GM10266 (cell line): ENCODE measurements at regions not wholly inside any gene's neighbourhood (a gene's known extent, or its start where the extent isn't known, plus 50 kb on each side); places are given as distances from the start of the nearest gene placed in this dataset.
"Not testable (repeated sequence)": the region's sequence is repeated elsewhere in the genome, so short reads cannot be mapped to it uniquely, and the experiment has no call there.

Experiments used
- DNase-seq: peaks from one replicate; pipeline ENCODE4 v3.0.0; 2012; ENCODE audit errors: extremely low spot score
- TF ChIP-seq, protein P1 (sequence below): IDR thresholded peaks from 2 replicates; pipeline ENCODE4 v1.5.1; 2012; ENCODE audit warnings: mild to moderate bottlenecking, low read depth; ENCODE audit not compliant: control insufficient read depth, insufficient read depth; ENCODE audit errors: missing control alignments

- no peak for DNase-seq
- TF ChIP-seq, protein P1, sequence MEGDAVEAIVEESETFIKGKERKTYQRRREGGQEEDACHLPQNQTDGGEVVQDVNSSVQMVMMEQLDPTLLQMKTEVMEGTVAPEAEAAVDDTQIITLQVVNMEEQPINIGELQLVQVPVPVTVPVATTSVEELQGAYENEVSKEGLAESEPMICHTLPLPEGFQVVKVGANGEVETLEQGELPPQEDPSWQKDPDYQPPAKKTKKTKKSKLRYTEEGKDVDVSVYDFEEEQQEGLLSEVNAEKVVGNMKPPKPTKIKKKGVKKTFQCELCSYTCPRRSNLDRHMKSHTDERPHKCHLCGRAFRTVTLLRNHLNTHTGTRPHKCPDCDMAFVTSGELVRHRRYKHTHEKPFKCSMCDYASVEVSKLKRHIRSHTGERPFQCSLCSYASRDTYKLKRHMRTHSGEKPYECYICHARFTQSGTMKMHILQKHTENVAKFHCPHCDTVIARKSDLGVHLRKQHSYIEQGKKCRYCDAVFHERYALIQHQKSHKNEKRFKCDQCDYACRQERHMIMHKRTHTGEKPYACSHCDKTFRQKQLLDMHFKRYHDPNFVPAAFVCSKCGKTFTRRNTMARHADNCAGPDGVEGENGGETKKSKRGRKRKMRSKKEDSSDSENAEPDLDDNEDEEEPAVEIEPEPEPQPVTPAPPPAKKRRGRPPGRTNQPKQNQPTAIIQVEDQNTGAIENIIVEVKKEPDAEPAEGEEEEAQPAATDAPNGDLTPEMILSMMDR: no peak
Measured at GRCh38 chr3:166714206-166714605, 665.9 kb downstream of the ZBBX start.

GRCh38 chr3:166713787-166714186, 666.3 kb downstream of the ZBBX start:
- TF ChIP-seq, protein P1: no peak
- no peak for DNase-seq

DNA sequence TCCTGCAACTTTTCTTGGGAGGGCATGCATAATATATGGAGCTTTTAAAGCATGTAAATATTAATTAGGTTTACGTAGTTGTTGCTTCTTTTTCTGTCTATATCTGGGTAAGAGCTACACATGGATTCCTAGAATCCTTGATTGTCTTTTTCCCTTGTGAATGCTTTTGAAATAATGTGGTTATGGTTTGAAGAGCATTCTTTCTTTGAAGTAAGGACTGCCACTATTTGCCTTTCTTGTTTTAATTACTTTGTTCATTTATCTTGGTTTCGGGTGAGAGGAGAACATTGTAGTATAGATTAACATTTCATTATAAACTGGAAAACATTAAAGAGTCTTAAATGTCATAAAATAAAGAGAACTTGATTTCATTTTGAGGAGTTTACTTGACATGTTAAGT, 674.0 kb downstream of the ZBBX start:
- DNase-seq: no peak
- TF ChIP-seq, protein P1: no peak

DNA sequence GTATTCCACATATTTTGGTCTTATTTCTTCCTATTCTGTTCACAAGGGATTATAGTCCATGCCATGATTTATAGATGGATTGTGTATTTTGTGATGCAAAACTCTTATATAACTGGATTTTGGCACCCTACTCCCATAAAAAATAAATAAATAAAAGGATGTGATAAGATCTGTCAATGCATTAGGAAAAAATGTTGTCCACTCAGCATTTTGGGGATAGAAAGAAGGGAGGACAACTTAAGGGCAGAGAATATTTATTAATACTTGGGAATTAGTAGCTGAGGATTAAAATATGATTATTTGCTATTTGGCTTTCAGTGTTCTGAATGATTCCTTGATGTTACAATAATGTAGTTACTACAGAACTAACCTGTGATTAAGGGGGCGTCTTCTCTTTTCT, 682.6 kb downstream of the ZBBX start:
- DNase-seq: no peak
- TF ChIP-seq, protein P1: no peak

GRCh38 chr3:166696103-166696502, 684.0 kb downstream of the ZBBX start:
- no peak for DNase-seq
- TF ChIP-seq, protein P1: no peak

DNA sequence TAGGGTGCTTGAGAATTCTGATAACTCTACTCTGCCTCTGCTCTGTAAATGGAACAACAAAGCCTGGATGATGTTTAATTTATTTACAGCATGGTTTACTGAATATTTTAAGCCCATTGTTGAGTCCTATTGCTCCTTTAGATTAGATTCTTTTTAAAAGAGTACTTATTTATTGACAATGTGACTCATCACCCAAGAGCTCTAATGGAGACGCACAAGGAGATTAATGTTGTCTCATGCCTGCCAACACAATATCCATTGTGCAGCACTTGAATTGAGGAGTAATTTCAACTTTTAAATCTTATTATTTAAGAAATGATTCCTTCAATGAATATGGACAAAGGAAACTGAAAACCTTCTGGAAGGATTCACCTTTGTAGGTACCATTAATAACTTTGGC, 691.4 kb downstream of the ZBBX start:
- TF ChIP-seq, protein P1: no peak
- DNase-seq: no peak

GRCh38 chr3:166685246-166685645, 694.9 kb downstream of the ZBBX start:
- DNase-seq: no peak
- TF ChIP-seq, protein P1: no peak

DNA sequence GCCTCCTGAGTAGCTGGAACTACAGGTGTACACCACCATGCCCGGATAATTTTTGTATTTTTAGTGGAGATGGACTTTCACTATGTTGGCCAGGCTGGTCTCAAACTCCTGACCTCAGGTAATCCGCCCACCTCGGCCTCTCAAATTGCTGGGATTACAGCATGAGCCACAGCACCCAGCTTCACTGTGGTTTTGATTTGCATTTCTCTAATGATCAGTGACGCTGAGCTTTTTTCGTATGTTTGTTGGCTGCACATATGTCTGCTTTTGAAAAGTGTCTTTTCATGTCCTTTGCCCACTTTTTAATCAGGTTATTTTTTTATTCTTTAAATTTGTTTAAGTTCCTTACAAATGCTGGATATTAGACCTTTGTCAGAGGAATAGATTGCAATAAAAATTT, 696.0 kb downstream of the ZBBX start:
- DNase-seq: not testable (repeated sequence)
